Heart right ventricle (tissue), 16 donors: ENCODE measurements at regions not wholly inside any gene's neighbourhood (a gene's known extent, or its start where the extent isn't known, plus 50 kb on each side); places are given as distances from the start of the nearest gene placed in this dataset.
"Not testable (repeated sequence)": the region's sequence is repeated elsewhere in the genome, so short reads cannot be mapped to it uniquely, and the experiment has no call there.

Source experiments
- ATAC-seq, 8 donors: fragments of 200-7000 bp; cut with Tn5 transposase; one replicate each; pipeline ENCODE4 v1.9.1; 2020; ENCODE audit warnings: mild to moderate bottlenecking in 8 of 8, moderate library complexity in 8 of 8, moderate number of reproducible peaks in 1 of 8
- DNase-seq, 2 donors: peaks; one replicate each; pipeline ENCODE4 v3.0.0-alpha.2; 2020
- H3K27ac ChIP-seq, 10 donors: fragments of 200-600 bp; sonication (generic) in 2 of 10; one replicate each; pipeline versions ENCODE4 v1.5.0 to v1.8.0; 2020 to 2022; ENCODE audit warnings: mild to moderate bottlenecking in 3 of 10
- H3K27me3 ChIP-seq, 7 donors: fragments of 200-600 bp; one replicate each; pipeline ENCODE4 v1.8.0; 2021 to 2022; ENCODE audit warnings: mild to moderate bottlenecking in 2 of 7
- H3K36me3 ChIP-seq, 9 donors: fragments of 200-600 bp; sonication (generic) in 1 of 9; one replicate each; pipeline versions ENCODE4 v1.5.0 to v1.8.0; 2020 to 2022; ENCODE audit warnings: mild to moderate bottlenecking in 2 of 9
- H3K4me1 ChIP-seq, 9 donors: fragments of 200-600 bp; sonication (generic) in 1 of 9; one replicate each; pipeline versions ENCODE4 v1.5.0 to v1.8.0; 2020 to 2022; ENCODE audit warnings: mild to moderate bottlenecking in 4 of 9
- H3K4me3 ChIP-seq, 10 donors: fragments of 200-600 bp; sonication (generic) in 2 of 10; one replicate each; pipeline versions ENCODE4 v1.5.0 to v1.8.0; 2020 to 2022; ENCODE audit warnings: mild to moderate bottlenecking in 7 of 10, moderate library complexity in 2 of 10
- H3K9me3 ChIP-seq, 11 donors: fragments of 200-600 bp in 10 of 11; sonication (generic) in 2 of 11; one replicate each; pipeline versions ENCODE4 v1.5.0 to v1.8.0; 2013 to 2022; ENCODE audit warnings: mild to moderate bottlenecking in 2 of 11, control low read depth in 1 of 11, moderate library complexity in 1 of 11
- WGBS, 2 donors: extraction: QIAGEN DNeasy Blood & Tissue Kit; methylation state at CpG; one replicate each; pipeline ENCODE4 v1.1.7; 2013; ENCODE audit warnings: inconsistent platforms in 1 of 2; 5-methylcytosine and 5-hydroxymethylcytosine counted together
- intact Hi-C, 10 donors: fragments of 100-400 bp; cut with DNase I; formaldehyde crosslinking; loops; one replicate each; pipeline versions ENCODE4 v1.11.1 to v1.14.2; 2022
- TF ChIP-seq, protein P1 (sequence below), 9 donors: fragments of 200-600 bp; sonication (generic) in 2 of 9; IDR thresholded peaks; one replicate each; pipeline versions ENCODE4 v1.5.0 to v1.8.0; 2021 to 2022; ENCODE audit warnings: antibody characterized with exemption in 9 of 9, mild to moderate bottlenecking in 5 of 9, moderate library complexity in 1 of 9
- donor health status: Arrhythmogenic right ventricular cardiomyopathy.
- donor health status: ischemic (EF 13 %, LVEDD 7.1; RV severe dilation, severe dysfunction).
- donor health status: healthy with polysubstance abuse.
- donor health status: DM: no; HTN: yes; CAD: no.
- donor health status: DM: no; HTN: no; CAD: no.
- donor health status: ischemic (EF 25% LVEDD 6.9; RV normal size, moderate dysfunction).
- donor health status: ischemic (EF 25% LVEDD 5.7; RV mildly dilated, moderate dysfunction).
- donor health status: healthy.
- donor health status: DM: yes; HTN: yes; CAD: no.
- donor health status: Ischemic cardiomyopathy.
- donor health status: ischemic (EF 35%, LVEDD 5.7; RV mildly dilated, moderate dysfunction).
- donor health status: nonischemic (EF 11% LVEDD 7.7; RV severe dilation, severe dysfunction).
- donor health status: DM: yes; HTN: yes; CAD: no.
- donor health status: PGD.
- donor health status: ischemic (EF 29% LVEDD 5.4; RV normal size, mild dysfunction).
- donor health status: nonischemic (EF 23%, LVEDD 6.1; RV moderate dilation, normal function).

DNA sequence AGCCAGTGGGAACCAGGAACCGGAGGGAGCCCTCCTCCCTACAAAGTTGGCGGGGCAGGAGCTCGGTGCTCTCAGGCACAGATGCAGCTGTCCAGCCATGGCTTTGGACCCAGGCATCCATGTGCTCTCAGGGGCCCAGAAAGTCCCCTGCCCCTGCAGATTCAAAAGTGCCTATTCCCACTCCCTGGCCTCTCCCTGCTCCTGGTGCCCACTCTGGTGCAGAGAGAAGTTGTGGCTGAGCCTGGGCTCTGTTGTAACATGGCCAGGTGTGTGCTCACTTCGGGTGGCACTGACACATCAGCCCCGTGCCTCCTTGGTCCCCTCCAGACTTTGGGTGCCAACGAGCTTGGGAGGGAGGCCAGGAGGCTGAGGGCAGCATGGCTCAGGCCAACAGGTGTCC lies 315.8 kb upstream of the KYNU start:
- no peak for DNase-seq
- TF ChIP-seq, protein P1, sequence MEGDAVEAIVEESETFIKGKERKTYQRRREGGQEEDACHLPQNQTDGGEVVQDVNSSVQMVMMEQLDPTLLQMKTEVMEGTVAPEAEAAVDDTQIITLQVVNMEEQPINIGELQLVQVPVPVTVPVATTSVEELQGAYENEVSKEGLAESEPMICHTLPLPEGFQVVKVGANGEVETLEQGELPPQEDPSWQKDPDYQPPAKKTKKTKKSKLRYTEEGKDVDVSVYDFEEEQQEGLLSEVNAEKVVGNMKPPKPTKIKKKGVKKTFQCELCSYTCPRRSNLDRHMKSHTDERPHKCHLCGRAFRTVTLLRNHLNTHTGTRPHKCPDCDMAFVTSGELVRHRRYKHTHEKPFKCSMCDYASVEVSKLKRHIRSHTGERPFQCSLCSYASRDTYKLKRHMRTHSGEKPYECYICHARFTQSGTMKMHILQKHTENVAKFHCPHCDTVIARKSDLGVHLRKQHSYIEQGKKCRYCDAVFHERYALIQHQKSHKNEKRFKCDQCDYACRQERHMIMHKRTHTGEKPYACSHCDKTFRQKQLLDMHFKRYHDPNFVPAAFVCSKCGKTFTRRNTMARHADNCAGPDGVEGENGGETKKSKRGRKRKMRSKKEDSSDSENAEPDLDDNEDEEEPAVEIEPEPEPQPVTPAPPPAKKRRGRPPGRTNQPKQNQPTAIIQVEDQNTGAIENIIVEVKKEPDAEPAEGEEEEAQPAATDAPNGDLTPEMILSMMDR (IDR thresholded peaks at IDR 0.05) = no peak
- ATAC-seq = no peak
- no peaks in the 10 kb centered on the region for H3K36me3 ChIP-seq
- intact Hi-C loops = no loop called here
- no peaks in the 10 kb centered on the region for H3K27me3 ChIP-seq
- H3K4me1 ChIP-seq = no peaks in the 10 kb centered on the region
- no peak overlapping the region for H3K4me3 ChIP-seq
- 76 to 79% methylated on average over 6 of the region's 6 CpGs for whole genome bisulfite sequencing, 2 donors
- H3K9me3 ChIP-seq = no peaks in the 10 kb centered on the region
- H3K27ac ChIP-seq = no peak overlapping the region

DNA sequence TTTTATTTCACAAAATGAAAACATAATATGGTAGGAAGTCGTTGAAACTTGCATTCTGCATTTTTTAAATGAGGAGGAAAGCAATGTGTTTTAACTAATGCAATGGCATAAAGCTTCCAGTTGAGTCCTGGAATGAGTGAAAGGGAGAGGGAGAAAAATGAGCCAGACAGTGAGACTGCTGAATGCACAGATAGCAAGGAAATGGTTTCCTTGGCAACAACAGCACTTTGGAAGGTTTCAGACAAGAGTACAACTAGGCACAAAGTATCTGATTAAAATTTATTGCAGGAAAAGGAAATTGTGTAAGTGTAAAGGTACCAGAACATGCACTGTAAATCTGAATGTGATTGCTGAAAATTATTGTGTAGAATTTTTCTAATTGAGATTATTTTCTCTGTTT lies 320.1 kb upstream of the KYNU start:
- TF ChIP-seq, protein P1 (IDR thresholded peaks at IDR 0.05) = no peak
- WGBS, 2 donors = 21 to 28% methylated on average over 1 of the region's 1 CpG
- no peaks in the 10 kb centered on the region for H3K36me3 ChIP-seq
- H3K4me3 ChIP-seq = no peak overlapping the region
- H3K27ac ChIP-seq = no peak overlapping the region
- no peaks in the 10 kb centered on the region for H3K4me1 ChIP-seq
- H3K27me3 ChIP-seq = no peaks in the 10 kb centered on the region
- H3K9me3 ChIP-seq = no peaks in the 10 kb centered on the region
- intact Hi-C loops = no loop called here
- ATAC-seq (no peak), DNase-seq (no peak)

DNA sequence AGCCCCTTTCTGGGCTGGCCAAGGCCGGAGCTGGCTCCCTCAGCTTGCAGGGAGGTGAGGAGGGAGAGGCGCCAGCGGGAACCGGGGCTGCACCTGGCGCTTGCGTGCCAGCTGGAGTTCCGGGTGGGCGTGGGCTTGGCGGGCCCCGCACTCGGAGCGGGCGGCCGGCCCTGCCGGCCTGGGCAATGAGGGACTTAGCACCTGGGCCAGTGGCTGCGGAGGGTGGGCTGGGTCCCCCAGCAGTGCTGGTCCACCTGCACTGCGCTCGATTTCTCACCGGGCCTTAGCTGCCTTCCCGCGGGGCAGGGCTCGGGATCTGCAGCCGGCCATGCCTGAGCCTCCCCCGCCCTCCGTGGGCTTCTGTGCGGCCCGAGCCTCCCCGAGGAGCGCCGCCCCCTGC lies 331.5 kb upstream of the KYNU start:
- H3K4me3 ChIP-seq, intact Hi-C loops, H3K4me1 ChIP-seq, H3K27ac ChIP-seq, H3K36me3 ChIP-seq, DNase-seq, H3K27me3 ChIP-seq, ATAC-seq: not testable (repeated sequence)
- WGBS, 2 donors = 95 to 97% methylated on average over 30 of the region's 30 CpGs
- H3K9me3 ChIP-seq = peaks cover 0 to 28% (median 3%) of the 10 kb centered on the region in 11 donors

DNA sequence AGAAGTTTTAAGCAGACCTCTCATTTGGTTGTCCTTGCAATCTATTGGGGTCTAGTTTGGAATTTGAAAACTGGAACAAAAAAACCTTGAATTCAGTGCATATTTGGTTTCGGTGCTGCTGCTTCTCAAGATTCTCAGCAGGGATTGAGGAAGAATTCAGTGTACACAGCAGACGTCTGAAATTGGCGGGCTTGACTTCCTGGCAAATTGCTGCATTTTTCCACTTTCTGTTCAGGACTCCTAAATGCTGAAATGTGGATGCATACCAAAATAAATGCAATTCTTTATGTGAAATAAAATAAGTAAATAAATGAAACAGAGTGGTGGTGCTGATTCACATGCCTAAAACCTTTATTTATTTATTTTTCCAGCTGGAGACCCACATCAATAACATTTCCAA lies 332.4 kb upstream of the KYNU start:
- no peaks in the 10 kb centered on the region for H3K36me3 ChIP-seq
- peaks cover 0 to 20% (median 3%) of the 10 kb centered on the region in 11 donors for H3K9me3 ChIP-seq
- no peaks in the 10 kb centered on the region for H3K27me3 ChIP-seq
- WGBS, 2 donors = 51 to 56% methylated on average over 3 of the region's 3 CpGs
- H3K4me3 ChIP-seq = no peak overlapping the region
- no peak overlapping the region for H3K27ac ChIP-seq
- no peak for ATAC-seq
- intact Hi-C loops = no loop called here
- no peaks in the 10 kb centered on the region for H3K4me1 ChIP-seq
- TF ChIP-seq, protein P1 (IDR thresholded peaks at IDR 0.05) = no peak
- no peak for DNase-seq

DNA sequence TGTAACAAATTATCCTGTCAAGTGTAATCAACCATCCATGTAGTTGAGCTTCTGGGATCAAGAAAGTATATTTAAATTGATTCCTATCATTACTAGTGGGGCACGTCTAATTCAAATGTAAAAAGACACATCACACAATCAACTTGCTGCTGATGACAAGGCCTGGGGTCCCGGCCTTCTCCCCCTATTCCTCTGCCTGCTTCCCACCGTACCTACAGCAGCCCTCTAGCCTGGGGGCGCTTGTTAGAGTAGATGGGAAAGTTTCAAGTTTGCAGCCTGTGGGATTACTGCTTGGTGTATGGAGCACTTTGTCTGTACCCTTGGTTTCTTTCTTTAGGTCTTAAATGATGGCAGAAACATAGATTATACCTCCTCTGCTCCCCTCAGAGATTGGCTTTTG lies 333.3 kb upstream of the KYNU start:
- intact Hi-C loops = no loop called here
- H3K4me3 ChIP-seq = no peak overlapping the region
- no peaks in the 10 kb centered on the region for H3K27me3 ChIP-seq
- 52 to 80% methylated on average over 4 of the region's 4 CpGs for WGBS, 2 donors
- DNase-seq (no peak), ATAC-seq (no peak)
- H3K27ac ChIP-seq = no peak overlapping the region
- H3K9me3 ChIP-seq = peaks cover 0 to 15% (median 0%) of the 10 kb centered on the region in 11 donors
- no peaks in the 10 kb centered on the region for H3K4me1 ChIP-seq
- H3K36me3 ChIP-seq = no peaks in the 10 kb centered on the region
- TF ChIP-seq, protein P1 (IDR thresholded peaks at IDR 0.05) = no peak
